Esophagus squamous epithelium (tissue), 4 donors: ENCODE measurements at regions not wholly inside any gene's neighbourhood (a gene's known extent, or its start where the extent isn't known, plus 50 kb on each side); places are given as distances from the start of the nearest gene placed in this dataset.

Experiments
- POLR2A ChIP-seq, 4 donors: fragments of 450-650 bp; IDR thresholded peaks; one replicate each; pipeline ENCODE4 v1.6.1; 2017; ENCODE audit warnings: antibody characterized with exemption in 4 of 4, mild to moderate bottlenecking in 4 of 4, moderate library complexity in 3 of 4
- TF ChIP-seq, protein P1 (sequence below), 6 experiments: fragments of 450-650 bp in 4 of 6; fragments of 200-600 bp in 2 of 6; sonication (generic) in 2 of 6; IDR thresholded peaks; one replicate each; pipeline ENCODE4 v1.5.1; 2016 to 2019; ENCODE audit warnings: antibody characterized with exemption in 6 of 6, mild to moderate bottlenecking in 4 of 6, moderate library complexity in 4 of 6

- no peak for TF ChIP-seq POLR2A (IDR thresholded peaks at IDR 0.05)
- TF ChIP-seq, protein P1, sequence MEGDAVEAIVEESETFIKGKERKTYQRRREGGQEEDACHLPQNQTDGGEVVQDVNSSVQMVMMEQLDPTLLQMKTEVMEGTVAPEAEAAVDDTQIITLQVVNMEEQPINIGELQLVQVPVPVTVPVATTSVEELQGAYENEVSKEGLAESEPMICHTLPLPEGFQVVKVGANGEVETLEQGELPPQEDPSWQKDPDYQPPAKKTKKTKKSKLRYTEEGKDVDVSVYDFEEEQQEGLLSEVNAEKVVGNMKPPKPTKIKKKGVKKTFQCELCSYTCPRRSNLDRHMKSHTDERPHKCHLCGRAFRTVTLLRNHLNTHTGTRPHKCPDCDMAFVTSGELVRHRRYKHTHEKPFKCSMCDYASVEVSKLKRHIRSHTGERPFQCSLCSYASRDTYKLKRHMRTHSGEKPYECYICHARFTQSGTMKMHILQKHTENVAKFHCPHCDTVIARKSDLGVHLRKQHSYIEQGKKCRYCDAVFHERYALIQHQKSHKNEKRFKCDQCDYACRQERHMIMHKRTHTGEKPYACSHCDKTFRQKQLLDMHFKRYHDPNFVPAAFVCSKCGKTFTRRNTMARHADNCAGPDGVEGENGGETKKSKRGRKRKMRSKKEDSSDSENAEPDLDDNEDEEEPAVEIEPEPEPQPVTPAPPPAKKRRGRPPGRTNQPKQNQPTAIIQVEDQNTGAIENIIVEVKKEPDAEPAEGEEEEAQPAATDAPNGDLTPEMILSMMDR (IDR thresholded peaks at IDR 0.05) = no peak
These were observed 596.3 kb upstream of the SALL1 start for GRCh38 chr16:51747329-51747728.
